Stimulated activated CD4-positive, alpha-beta T cell treated with anti-CD3 and anti-CD28 coated beads, Interleukin-4, amount 100 ng/mL, for 4 hours (primary cell): ENCODE measurements at regions not wholly inside any gene's neighbourhood (a gene's known extent, or its start where the extent isn't known, plus 50 kb on each side); places are given as distances from the start of the nearest gene placed in this dataset.

ENCODE experiments used
- DNase-seq, 2 experiments: peaks; one replicate each; pipeline ENCODE4 v3.0.0-alpha.2; 2020

GRCh38 chr6:40973304-40973703 is 65.7 kb downstream of the UNC5CL start:
- no peak for DNase-seq

- no peak for DNase-seq
These were observed 66.2 kb downstream of the UNC5CL start for GRCh38 chr6:40972814-40973213.

GRCh38 chr6:40972190-40972589 is 66.8 kb downstream of the UNC5CL start:
- DNase-seq: no peak

GRCh38 chr6:40968620-40969164 is 70.3 kb downstream of the UNC5CL start:
- no peak for DNase-seq

GRCh38 chr6:40966860-40967259 is 72.2 kb downstream of the UNC5CL start:
- DNase-seq: no peak

GRCh38 chr6:40965046-40965445 is 74.0 kb downstream of the UNC5CL start:
- no peak for DNase-seq

GRCh38 chr6:40963019-40963418 is 76.0 kb downstream of the UNC5CL start:
- no peak for DNase-seq

GRCh38 chr6:40962241-40962640 is 76.8 kb downstream of the UNC5CL start:
- no peak for DNase-seq

GRCh38 chr6:40961831-40962230 is 77.2 kb downstream of the UNC5CL start:
- no peak for DNase-seq

- DNase-seq: no peak
These were observed 78.1 kb downstream of the UNC5CL start for GRCh38 chr6:40960742-40961430.

- no peak for DNase-seq
These were observed 79.2 kb downstream of the UNC5CL start for GRCh38 chr6:40959781-40960327.

- no peak for DNase-seq
These were observed 80.3 kb downstream of the UNC5CL start for GRCh38 chr6:40958738-40959137.

GRCh38 chr6:40957616-40958492 is 81.2 kb downstream of the UNC5CL start:
- DNase-seq: no peak

GRCh38 chr6:40956936-40957335 is 82.1 kb downstream of the UNC5CL start:
- DNase-seq: no peak

GRCh38 chr6:40955178-40955545 is 83.9 kb downstream of the UNC5CL start:
- no peak for DNase-seq

GRCh38 chr6:40954446-40955177 is 84.4 kb downstream of the UNC5CL start:
- DNase-seq: no peak

GRCh38 chr6:40953486-40953885 is 85.5 kb downstream of the UNC5CL start:
- no peak for DNase-seq

- no peak for DNase-seq
These were observed 87.9 kb downstream of the UNC5CL start for GRCh38 chr6:40950986-40951698.

GRCh38 chr6:40948570-40948969 is 90.5 kb downstream of the UNC5CL start:
- DNase-seq: no peak

- no peak for DNase-seq
These were observed 91.0 kb downstream of the UNC5CL start for GRCh38 chr6:40947876-40948526.

GRCh38 chr6:40946738-40947301 is 92.2 kb downstream of the UNC5CL start:
- DNase-seq: no peak
